DOHH2 (cell line): ENCODE measurements at regions not wholly inside any gene's neighbourhood (a gene's known extent, or its start where the extent isn't known, plus 50 kb on each side); places are given as distances from the start of the nearest gene placed in this dataset.

Experiments used
- H3F3A ChIP-seq: fragments of 200-600 bp; sonication (generic), shearing (Covaris generic); 2 replicates; pipeline ENCODE4 v1.6.0; 2016; ENCODE audit warnings: antibody characterized with exemption, mild to moderate bottlenecking; ENCODE audit not compliant: control insufficient read depth, insufficient read depth
- H3K27ac ChIP-seq: fragments of 200-600 bp; sonication (generic); 2 replicates; pipeline ENCODE4 v1.5.1; 2014; ENCODE audit warnings: low read depth, mild to moderate bottlenecking, low read length, moderate library complexity
- H3K27me3 ChIP-seq: fragments of 200-600 bp; sonication (generic); 2 replicates; pipeline ENCODE4 v1.6.1; 2014; ENCODE audit warnings: mild to moderate bottlenecking, low read length, mixed read lengths; ENCODE audit not compliant: control insufficient read depth
- H3K36me3 ChIP-seq: fragments of 200-600 bp; sonication (generic); 2 replicates; pipeline ENCODE4 v1.6.1; 2014; ENCODE audit warnings: mild to moderate bottlenecking, low read length, moderate library complexity, mixed read lengths; ENCODE audit not compliant: control insufficient read depth
- H3K4me1 ChIP-seq: fragments of 200-600 bp; sonication (generic); 2 replicates; pipeline ENCODE4 v1.6.1; 2014; ENCODE audit warnings: mild to moderate bottlenecking, low read length, mixed read lengths; ENCODE audit not compliant: control insufficient read depth
- H3K4me2 ChIP-seq: fragments of 200-600 bp; sonication (generic); 2 replicates; pipeline ENCODE4 v1.6.0; 2014; ENCODE audit warnings: mild to moderate bottlenecking, low read length, moderate library complexity
- H3K4me3 ChIP-seq: fragments of 200-600 bp; sonication (generic); 2 replicates; pipeline ENCODE4 v1.5.1; 2014; ENCODE audit warnings: mild to moderate bottlenecking, low read length, mixed read lengths
- H3K79me2 ChIP-seq: fragments of 200-600 bp; sonication (generic); 2 replicates; pipeline ENCODE4 v1.6.1; 2014; ENCODE audit warnings: mild to moderate bottlenecking, low read length, mixed read lengths; ENCODE audit not compliant: control insufficient read depth
- H3K9me2 ChIP-seq: fragments of 200-600 bp; sonication (generic); replicated peaks from 2 replicates; pipeline ENCODE4 v1.6.1; 2014; ENCODE audit warnings: mild to moderate bottlenecking, low read length, mixed read lengths; ENCODE audit not compliant: control insufficient read depth
- H3K9me3 ChIP-seq: fragments of 200-600 bp; sonication (generic); 2 replicates; pipeline ENCODE4 v1.6.1; 2014; ENCODE audit warnings: antibody characterized with exemption, low read length, mixed read lengths; ENCODE audit not compliant: control insufficient read depth, insufficient read depth
- H4K20me1 ChIP-seq: fragments of 200-600 bp; sonication (generic); 2 replicates; pipeline ENCODE4 v1.6.0; 2014; ENCODE audit warnings: low read depth, mild to moderate bottlenecking, antibody characterized with exemption, low read length, moderate library complexity; ENCODE audit not compliant: control insufficient read depth, insufficient read depth
- CTCF ChIP-seq: fragments of 200-600 bp; sonication (generic); IDR thresholded peaks from one replicate; pipeline ENCODE4 v1.5.1; 2014; ENCODE audit warnings: antibody characterized with exemption, mild to moderate bottlenecking, low read depth, low read length; ENCODE audit not compliant: poor library complexity, severe bottlenecking
- EZH2phosphoT487 ChIP-seq: fragments of 200-600 bp; sonication (generic); IDR thresholded peaks from 2 replicates; pipeline ENCODE4 v1.6.1; 2017; ENCODE audit warnings: borderline replicate concordance, mild to moderate bottlenecking, antibody characterized with exemption, low read length, moderate library complexity, mixed read lengths

GRCh38 chr1:199878823-199879222, 148.7 kb upstream of the NR5A2 start:
- peak overlapping the region; percentile 72 for H3K27ac ChIP-seq
- peaks cover 13% of the 10 kb centered on the region for H3F3A ChIP-seq
- no peaks in the 10 kb centered on the region for H3K27me3 ChIP-seq
- H3K36me3 ChIP-seq, result no peaks in the 10 kb centered on the region; the same call in 1 of the 2 replicates
- H3K4me2 ChIP-seq, result peak overlapping the region; percentile 50
- H3K79me2 ChIP-seq, result no peaks in the 10 kb centered on the region
- peaks cover 41% of the 10 kb centered on the region for H3K4me1 ChIP-seq
- peak overlapping the region; percentile 10 for H3K4me3 ChIP-seq
- H4K20me1 ChIP-seq, result no peaks in the 10 kb centered on the region
- H3K9me3 ChIP-seq, result peaks cover 7% of the 10 kb centered on the region
- TF ChIP-seq CTCF (no peak), EZH2phosphoT487 (no peak)
- no peaks in the 10 kb centered on the region for H3K9me2 ChIP-seq

- Histone ChIP-seq H3K79me2 (no peaks in the 10 kb centered on the region), H3K4me2 (no peak overlapping the region), H3F3A (no peaks in the 10 kb centered on the region), H3K27ac (no peak overlapping the region), H3K9me2 (no peaks in the 10 kb centered on the region), H3K36me3 (no peaks in the 10 kb centered on the region), H3K4me3 (no peak overlapping the region), H3K4me1 (no peaks in the 10 kb centered on the region), H4K20me1 (no peaks in the 10 kb centered on the region), H3K9me3 (no peaks in the 10 kb centered on the region), H3K27me3 (no peaks in the 10 kb centered on the region)
- TF ChIP-seq CTCF (no peak), EZH2phosphoT487 (no peak)
Measured at GRCh38 chr1:199898654-199899053, 128.9 kb upstream of the NR5A2 start.

- no peaks in the 10 kb centered on the region for H3K36me3 ChIP-seq
- H3K4me3 ChIP-seq, result no peak overlapping the region
- H3K27ac ChIP-seq, result no peak overlapping the region
- H3K9me3 ChIP-seq, result no peaks in the 10 kb centered on the region
- no peaks in the 10 kb centered on the region for H3K79me2 ChIP-seq
- no peak overlapping the region for H3K4me2 ChIP-seq
- no peaks in the 10 kb centered on the region for H3K4me1 ChIP-seq
- TF ChIP-seq CTCF, result no peak
- TF ChIP-seq EZH2phosphoT487, result no peak
- H3F3A ChIP-seq, result no peaks in the 10 kb centered on the region
- no peaks in the 10 kb centered on the region for H4K20me1 ChIP-seq
- no peaks in the 10 kb centered on the region for H3K27me3 ChIP-seq
- H3K9me2 ChIP-seq, result no peaks in the 10 kb centered on the region
Measured at GRCh38 chr1:199901341-199901740, 126.2 kb upstream of the NR5A2 start.

GRCh38 chr1:199907361-199907760, 120.1 kb upstream of the NR5A2 start:
- H3K4me3 ChIP-seq, result no peak overlapping the region
- H3K4me2 ChIP-seq, result no peak overlapping the region
- H4K20me1 ChIP-seq, result no peaks in the 10 kb centered on the region
- no peaks in the 10 kb centered on the region for H3K4me1 ChIP-seq
- H3K79me2 ChIP-seq, result no peaks in the 10 kb centered on the region
- H3K36me3 ChIP-seq, result no peaks in the 10 kb centered on the region
- H3K27ac ChIP-seq, result no peak overlapping the region
- H3K9me2 ChIP-seq, result no peaks in the 10 kb centered on the region
- TF ChIP-seq CTCF (no peak), EZH2phosphoT487 (no peak)
- H3K9me3 ChIP-seq, result no peaks in the 10 kb centered on the region
- H3F3A ChIP-seq, result no peaks in the 10 kb centered on the region
- H3K27me3 ChIP-seq, result 0 out of 2 replicates have a peak, but pooled peaks cover 3% of the 10 kb centered on the region
